ENCODE measurements at regions not wholly inside any gene's neighbourhood (a gene's known extent, or its start where the extent isn't known, plus 50 kb on each side); places are given as distances from the start of the nearest gene placed in this dataset.

DNA sequence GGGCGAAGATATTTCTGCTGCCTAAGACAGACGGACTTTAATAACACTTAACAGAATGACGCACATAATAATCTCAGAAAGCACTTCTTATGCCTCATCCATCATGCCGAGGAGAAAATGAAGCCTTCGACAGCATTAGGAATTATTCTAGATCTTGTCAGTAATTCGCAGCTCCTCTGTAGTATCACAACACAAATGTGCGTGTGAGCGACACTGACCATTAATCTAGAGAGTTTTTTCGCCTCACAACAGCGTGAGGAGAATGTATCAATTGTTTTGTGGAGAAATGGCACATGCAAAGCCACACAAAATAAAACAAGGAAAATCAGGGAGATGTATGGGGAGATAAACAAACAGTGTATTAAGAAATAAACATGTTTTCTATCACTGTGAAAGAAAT is 410.2 kb upstream of the PSMD7 start:
- TF ChIP-seq, protein P1, sequence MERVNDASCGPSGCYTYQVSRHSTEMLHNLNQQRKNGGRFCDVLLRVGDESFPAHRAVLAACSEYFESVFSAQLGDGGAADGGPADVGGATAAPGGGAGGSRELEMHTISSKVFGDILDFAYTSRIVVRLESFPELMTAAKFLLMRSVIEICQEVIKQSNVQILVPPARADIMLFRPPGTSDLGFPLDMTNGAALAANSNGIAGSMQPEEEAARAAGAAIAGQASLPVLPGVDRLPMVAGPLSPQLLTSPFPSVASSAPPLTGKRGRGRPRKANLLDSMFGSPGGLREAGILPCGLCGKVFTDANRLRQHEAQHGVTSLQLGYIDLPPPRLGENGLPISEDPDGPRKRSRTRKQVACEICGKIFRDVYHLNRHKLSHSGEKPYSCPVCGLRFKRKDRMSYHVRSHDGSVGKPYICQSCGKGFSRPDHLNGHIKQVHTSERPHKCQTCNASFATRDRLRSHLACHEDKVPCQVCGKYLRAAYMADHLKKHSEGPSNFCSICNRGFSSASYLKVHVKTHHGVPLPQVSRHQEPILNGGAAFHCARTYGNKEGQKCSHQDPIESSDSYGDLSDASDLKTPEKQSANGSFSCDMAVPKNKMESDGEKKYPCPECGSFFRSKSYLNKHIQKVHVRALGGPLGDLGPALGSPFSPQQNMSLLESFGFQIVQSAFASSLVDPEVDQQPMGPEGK (CRISPR knock-in tag; IDR thresholded peaks at IDR 0.05; ENCODE audit: borderline replicate concordance) = no peak
- no peak for TF ChIP-seq CSDC2 (CRISPR knock-in tag; IDR thresholded peaks at IDR 0.05)
- TF ChIP-seq, protein P2, sequence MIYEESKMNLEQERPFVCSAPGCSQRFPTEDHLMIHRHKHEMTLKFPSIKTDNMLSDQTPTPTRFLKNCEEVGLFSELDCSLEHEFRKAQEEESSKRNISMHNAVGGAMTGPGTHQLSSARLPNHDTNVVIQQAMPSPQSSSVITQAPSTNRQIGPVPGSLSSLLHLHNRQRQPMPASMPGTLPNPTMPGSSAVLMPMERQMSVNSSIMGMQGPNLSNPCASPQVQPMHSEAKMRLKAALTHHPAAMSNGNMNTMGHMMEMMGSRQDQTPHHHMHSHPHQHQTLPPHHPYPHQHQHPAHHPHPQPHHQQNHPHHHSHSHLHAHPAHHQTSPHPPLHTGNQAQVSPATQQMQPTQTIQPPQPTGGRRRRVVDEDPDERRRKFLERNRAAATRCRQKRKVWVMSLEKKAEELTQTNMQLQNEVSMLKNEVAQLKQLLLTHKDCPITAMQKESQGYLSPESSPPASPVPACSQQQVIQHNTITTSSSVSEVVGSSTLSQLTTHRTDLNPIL (CRISPR knock-in tag; IDR thresholded peaks at IDR 0.05; ENCODE audit: low read depth) = no peak
- TF ChIP-seq ZNF70 (CRISPR knock-in tag; IDR thresholded peaks at IDR 0.05) = no peak
- TF ChIP-seq OSR1 (CRISPR knock-in tag; IDR thresholded peaks at IDR 0.05) = no peak
- TF ChIP-seq ZFP30 (CRISPR knock-in tag; IDR thresholded peaks at IDR 0.05) = no peak
- no peak for TF ChIP-seq ESRRG (CRISPR knock-in tag; IDR thresholded peaks at IDR 0.05)
- no peak for TF ChIP-seq ISL1 (CRISPR knock-in tag; IDR thresholded peaks at IDR 0.05)
- TF ChIP-seq ZNF8 (CRISPR knock-in tag; IDR thresholded peaks at IDR 0.05) = no peak
- ATAC-seq = no peak

DNA sequence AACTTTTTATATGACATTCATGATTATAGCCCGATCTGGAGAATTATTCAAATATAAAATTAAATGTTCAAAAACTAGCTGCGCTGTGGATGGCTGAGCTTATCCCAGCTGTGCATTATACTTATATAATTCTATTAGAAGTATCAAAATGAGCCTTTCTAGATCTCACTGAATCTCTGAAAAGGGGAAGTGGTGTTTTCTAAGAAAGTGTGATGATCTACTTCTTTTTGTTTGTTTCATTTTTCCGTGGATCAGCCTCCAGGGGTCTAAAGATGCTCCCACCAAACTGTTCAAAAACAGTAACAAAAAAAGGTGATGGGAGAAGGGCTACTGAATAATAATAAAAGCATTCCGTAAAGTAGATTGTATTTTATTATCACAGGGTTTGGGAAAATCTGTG is 411.3 kb upstream of the PSMD7 start:
- ATAC-seq = no peak

DNA sequence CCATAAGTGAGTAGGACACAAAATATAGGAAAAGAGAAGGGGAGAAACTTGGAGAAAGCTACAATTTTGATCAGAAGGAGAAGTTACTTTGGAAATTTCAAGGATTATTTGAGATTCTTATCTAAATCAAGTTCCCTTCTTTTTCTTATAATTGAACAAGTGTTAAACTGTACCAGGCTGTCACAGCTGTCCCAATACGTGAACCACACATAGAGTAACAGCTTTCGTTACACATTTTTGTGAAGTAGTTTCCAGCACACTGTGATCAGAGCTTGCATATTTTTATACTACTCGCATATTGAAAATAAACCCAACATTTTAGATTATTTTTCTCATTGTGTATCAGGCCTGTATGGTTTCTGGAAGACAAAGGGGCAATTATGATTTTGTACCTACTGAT is 412.8 kb upstream of the PSMD7 start:
- ATAC-seq = no peak

More for the DNA sequence above, 411.3 kb upstream of the PSMD7 start:
- TF ChIP-seq ZNF8 (CRISPR knock-in tag; IDR thresholded peaks at IDR 0.05) (no peak), ARNTL (CRISPR knock-in tag; IDR thresholded peaks at IDR 0.05; ENCODE audit: borderline replicate concordance, low read depth) (no peak), ZC3H10 (CRISPR knock-in tag; IDR thresholded peaks at IDR 0.05) (no peak), ISL1 (CRISPR knock-in tag; IDR thresholded peaks at IDR 0.05) (no peak), ZFP3 (CRISPR knock-in tag; IDR thresholded peaks at IDR 0.05) (no peak), OSR1 (CRISPR knock-in tag; IDR thresholded peaks at IDR 0.05) (no peak), TOX (CRISPR knock-in tag; IDR thresholded peaks at IDR 0.05; ENCODE audit: borderline replicate concordance) (no peak), ZNF565 (CRISPR knock-in tag; conservative IDR thresholded peaks at IDR 0.05; ENCODE audit: low read depth) (no peak), GLIS3 (CRISPR knock-in tag; IDR thresholded peaks at IDR 0.05) (no peak), RARB (CRISPR knock-in tag; IDR thresholded peaks at IDR 0.05) (no peak), SNAI2 (CRISPR knock-in tag; IDR thresholded peaks at IDR 0.05) (no peak), BACH2 (CRISPR knock-in tag; IDR thresholded peaks at IDR 0.05; ENCODE audit: borderline replicate concordance) (no peak), TCF4 (CRISPR knock-in tag; IDR thresholded peaks at IDR 0.05; ENCODE audit: borderline replicate concordance) (no peak), ZNF70 (CRISPR knock-in tag; IDR thresholded peaks at IDR 0.05) (no peak)
- TF ChIP-seq, protein P2 (CRISPR knock-in tag; IDR thresholded peaks at IDR 0.05; ENCODE audit: low read depth) = no peak
- TF ChIP-seq, protein P3, sequence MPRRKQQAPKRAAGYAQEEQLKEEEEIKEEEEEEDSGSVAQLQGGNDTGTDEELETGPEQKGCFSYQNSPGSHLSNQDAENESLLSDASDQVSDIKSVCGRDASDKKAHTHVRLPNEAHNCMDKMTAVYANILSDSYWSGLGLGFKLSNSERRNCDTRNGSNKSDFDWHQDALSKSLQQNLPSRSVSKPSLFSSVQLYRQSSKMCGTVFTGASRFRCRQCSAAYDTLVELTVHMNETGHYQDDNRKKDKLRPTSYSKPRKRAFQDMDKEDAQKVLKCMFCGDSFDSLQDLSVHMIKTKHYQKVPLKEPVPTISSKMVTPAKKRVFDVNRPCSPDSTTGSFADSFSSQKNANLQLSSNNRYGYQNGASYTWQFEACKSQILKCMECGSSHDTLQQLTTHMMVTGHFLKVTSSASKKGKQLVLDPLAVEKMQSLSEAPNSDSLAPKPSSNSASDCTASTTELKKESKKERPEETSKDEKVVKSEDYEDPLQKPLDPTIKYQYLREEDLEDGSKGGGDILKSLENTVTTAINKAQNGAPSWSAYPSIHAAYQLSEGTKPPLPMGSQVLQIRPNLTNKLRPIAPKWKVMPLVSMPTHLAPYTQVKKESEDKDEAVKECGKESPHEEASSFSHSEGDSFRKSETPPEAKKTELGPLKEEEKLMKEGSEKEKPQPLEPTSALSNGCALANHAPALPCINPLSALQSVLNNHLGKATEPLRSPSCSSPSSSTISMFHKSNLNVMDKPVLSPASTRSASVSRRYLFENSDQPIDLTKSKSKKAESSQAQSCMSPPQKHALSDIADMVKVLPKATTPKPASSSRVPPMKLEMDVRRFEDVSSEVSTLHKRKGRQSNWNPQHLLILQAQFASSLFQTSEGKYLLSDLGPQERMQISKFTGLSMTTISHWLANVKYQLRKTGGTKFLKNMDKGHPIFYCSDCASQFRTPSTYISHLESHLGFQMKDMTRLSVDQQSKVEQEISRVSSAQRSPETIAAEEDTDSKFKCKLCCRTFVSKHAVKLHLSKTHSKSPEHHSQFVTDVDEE (CRISPR knock-in tag; IDR thresholded peaks at IDR 0.05) = no peak
- TF ChIP-seq, protein P4, sequence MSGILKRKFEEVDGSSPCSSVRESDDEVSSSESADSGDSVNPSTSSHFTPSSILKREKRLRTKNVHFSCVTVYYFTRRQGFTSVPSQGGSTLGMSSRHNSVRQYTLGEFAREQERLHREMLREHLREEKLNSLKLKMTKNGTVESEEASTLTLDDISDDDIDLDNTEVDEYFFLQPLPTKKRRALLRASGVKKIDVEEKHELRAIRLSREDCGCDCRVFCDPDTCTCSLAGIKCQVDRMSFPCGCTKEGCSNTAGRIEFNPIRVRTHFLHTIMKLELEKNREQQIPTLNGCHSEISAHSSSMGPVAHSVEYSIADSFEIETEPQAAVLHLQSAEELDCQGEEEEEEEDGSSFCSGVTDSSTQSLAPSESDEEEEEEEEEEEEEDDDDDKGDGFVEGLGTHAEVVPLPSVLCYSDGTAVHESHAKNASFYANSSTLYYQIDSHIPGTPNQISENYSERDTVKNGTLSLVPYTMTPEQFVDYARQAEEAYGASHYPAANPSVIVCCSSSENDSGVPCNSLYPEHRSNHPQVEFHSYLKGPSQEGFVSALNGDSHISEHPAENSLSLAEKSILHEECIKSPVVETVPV (CRISPR knock-in tag; IDR thresholded peaks at IDR 0.05) = no peak

More for the DNA sequence above, 412.8 kb upstream of the PSMD7 start:
- TF ChIP-seq SNAI2 (CRISPR knock-in tag; IDR thresholded peaks at IDR 0.05) (no peak), PPARA (CRISPR knock-in tag; IDR thresholded peaks at IDR 0.05; ENCODE audit: borderline replicate concordance) (no peak), GLIS3 (CRISPR knock-in tag; IDR thresholded peaks at IDR 0.05) (no peak), ZC3H10 (CRISPR knock-in tag; IDR thresholded peaks at IDR 0.05) (no peak), ARNTL (CRISPR knock-in tag; IDR thresholded peaks at IDR 0.05; ENCODE audit: borderline replicate concordance, low read depth) (no peak), ZFP30 (CRISPR knock-in tag; IDR thresholded peaks at IDR 0.05) (no peak), ZNF70 (CRISPR knock-in tag; IDR thresholded peaks at IDR 0.05) (no peak), OSR1 (CRISPR knock-in tag; IDR thresholded peaks at IDR 0.05) (no peak), CSDC2 (CRISPR knock-in tag; IDR thresholded peaks at IDR 0.05) (no peak), ZNF8 (CRISPR knock-in tag; IDR thresholded peaks at IDR 0.05) (no peak), BACH2 (CRISPR knock-in tag; IDR thresholded peaks at IDR 0.05; ENCODE audit: borderline replicate concordance) (no peak), TCF4 (CRISPR knock-in tag; IDR thresholded peaks at IDR 0.05; ENCODE audit: borderline replicate concordance) (no peak)
- TF ChIP-seq, protein P1 (CRISPR knock-in tag; IDR thresholded peaks at IDR 0.05; ENCODE audit: borderline replicate concordance) = no peak

Measured in SK-N-SH treated with all-trans-retinoic acid at 6 μM for 48 hours (cell line).